GM12892 (cell line): ENCODE measurements at regions not wholly inside any gene's neighbourhood (a gene's known extent, or its start where the extent isn't known, plus 50 kb on each side); places are given as distances from the start of the nearest gene placed in this dataset.

ENCODE experiments used
- POLR2A ChIP-seq: IDR thresholded peaks from 2 replicates; pipeline ENCODE4 v1.6.1; 2011; ENCODE audit warnings: low read depth, low read length, control low read depth
- POLR2AphosphoS5 ChIP-seq: IDR thresholded peaks from 2 replicates; pipeline ENCODE4 v1.6.1; 2011; ENCODE audit warnings: low read depth, low read length, control low read depth
- TAF1 ChIP-seq: IDR thresholded peaks from 2 replicates; pipeline ENCODE4 v1.6.1; 2011; ENCODE audit warnings: low read depth, mild to moderate bottlenecking, control low read depth, low read length, borderline replicate concordance

DNA sequence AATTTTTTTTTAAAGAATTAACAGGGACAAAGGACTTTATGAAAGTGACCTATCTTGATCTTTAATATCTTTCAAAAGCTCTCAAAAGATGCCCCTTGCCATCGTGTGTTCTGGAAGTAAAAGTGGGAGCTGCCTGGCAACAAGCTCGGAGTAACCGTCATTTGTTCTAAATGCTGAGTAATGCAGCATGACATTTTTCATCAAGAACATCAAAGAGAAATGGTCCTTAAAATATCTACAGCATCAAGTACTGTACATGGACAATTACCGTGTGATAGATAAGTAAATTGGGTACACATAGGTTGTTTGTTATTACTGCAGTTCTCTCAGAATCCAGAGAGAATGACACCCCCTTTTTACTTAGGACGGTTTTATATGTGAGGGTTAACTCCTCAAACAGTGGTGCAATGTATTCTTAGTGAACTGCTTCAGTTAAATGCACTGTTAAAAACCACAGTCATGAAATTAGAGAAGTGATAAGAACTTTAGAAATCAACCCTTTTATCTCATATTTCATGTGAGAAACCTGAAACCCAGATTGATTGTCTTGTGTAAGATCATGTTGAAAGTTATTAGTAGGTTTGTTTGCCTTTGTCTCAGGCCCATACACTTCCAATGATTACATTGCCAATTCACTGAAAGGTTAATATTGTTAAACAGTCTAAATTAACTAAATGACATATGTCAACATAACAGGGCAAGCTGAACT, 90.6 kb upstream of the HNMT start:
- no peak for TF ChIP-seq POLR2A
- TF ChIP-seq TAF1, result no peak
- no peak for TF ChIP-seq POLR2AphosphoS5
